Keratinocyte (primary cell): ENCODE measurements at regions not wholly inside any gene's neighbourhood (a gene's known extent, or its start where the extent isn't known, plus 50 kb on each side); places are given as distances from the start of the nearest gene placed in this dataset.

ENCODE experiments used
- EZH2 ChIP-seq: IDR thresholded peaks from one replicate; pipeline ENCODE4 v1.6.1; 2012; ENCODE audit warnings: inconsistent platforms, mild to moderate bottlenecking, low read length, moderate library complexity
- TF ChIP-seq, protein P1 (sequence below), 3 experiments: IDR thresholded peaks in 1 of 3; conservative IDR thresholded peaks in 1 of 3; optimal IDR thresholded peaks in 1 of 3; 2 replicates in 2 of 3; 3 replicates in 1 of 3; pipeline versions ENCODE3 to v1.5.1; 2011; ENCODE audit warnings: low read length in 3 of 3, mild to moderate bottlenecking in 3 of 3, moderate library complexity in 2 of 3, control low read depth in 1 of 3, inconsistent platforms in 1 of 3; ENCODE audit not compliant: insufficient read depth in 2 of 3; ENCODE audit errors: extremely low read depth in 1 of 3

DNA sequence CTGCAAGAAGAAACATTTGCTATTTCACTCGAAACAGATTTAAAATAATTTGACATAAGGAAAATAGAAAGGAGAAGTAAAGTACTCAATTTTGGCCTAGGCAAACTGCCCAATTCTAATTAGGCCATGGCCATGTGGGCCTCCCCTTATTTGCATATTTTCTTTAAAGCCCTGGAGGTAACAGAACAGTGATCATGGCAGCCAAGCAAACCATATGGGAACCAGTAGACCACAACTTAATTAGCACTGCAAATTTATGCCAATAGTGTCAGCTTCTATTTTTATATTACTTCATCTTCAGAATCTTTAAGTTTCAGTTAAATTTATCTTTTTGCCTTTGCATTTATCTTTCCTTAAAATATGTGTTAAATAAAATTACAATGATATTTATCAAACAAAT is 63.3 kb upstream of the THSD7A start:
- TF ChIP-seq, protein P1, sequence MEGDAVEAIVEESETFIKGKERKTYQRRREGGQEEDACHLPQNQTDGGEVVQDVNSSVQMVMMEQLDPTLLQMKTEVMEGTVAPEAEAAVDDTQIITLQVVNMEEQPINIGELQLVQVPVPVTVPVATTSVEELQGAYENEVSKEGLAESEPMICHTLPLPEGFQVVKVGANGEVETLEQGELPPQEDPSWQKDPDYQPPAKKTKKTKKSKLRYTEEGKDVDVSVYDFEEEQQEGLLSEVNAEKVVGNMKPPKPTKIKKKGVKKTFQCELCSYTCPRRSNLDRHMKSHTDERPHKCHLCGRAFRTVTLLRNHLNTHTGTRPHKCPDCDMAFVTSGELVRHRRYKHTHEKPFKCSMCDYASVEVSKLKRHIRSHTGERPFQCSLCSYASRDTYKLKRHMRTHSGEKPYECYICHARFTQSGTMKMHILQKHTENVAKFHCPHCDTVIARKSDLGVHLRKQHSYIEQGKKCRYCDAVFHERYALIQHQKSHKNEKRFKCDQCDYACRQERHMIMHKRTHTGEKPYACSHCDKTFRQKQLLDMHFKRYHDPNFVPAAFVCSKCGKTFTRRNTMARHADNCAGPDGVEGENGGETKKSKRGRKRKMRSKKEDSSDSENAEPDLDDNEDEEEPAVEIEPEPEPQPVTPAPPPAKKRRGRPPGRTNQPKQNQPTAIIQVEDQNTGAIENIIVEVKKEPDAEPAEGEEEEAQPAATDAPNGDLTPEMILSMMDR (optimal IDR thresholded peaks at IDR 0.05 in 1 of 3, IDR thresholded peaks at IDR 0.05 in 1 of 3, conservative IDR thresholded peaks at IDR 0.05 in 1 of 3; ENCODE audit: extremely low read depth in 1 of 3, insufficient read depth in 2 of 3, low read length in 3 of 3), result no peak
- TF ChIP-seq EZH2, result no peak
